Keratinocyte (primary cell): ENCODE measurements at regions not wholly inside any gene's neighbourhood (a gene's known extent, or its start where the extent isn't known, plus 50 kb on each side); places are given as distances from the start of the nearest gene placed in this dataset.

ENCODE experiments used
- EZH2 ChIP-seq: IDR thresholded peaks from one replicate; pipeline ENCODE4 v1.6.1; 2012; ENCODE audit warnings: inconsistent platforms, mild to moderate bottlenecking, low read length, moderate library complexity
- TF ChIP-seq, protein P1 (sequence below), 3 experiments: IDR thresholded peaks in 1 of 3; conservative IDR thresholded peaks in 1 of 3; optimal IDR thresholded peaks in 1 of 3; 2 replicates in 2 of 3; 3 replicates in 1 of 3; pipeline versions ENCODE3 to v1.5.1; 2011; ENCODE audit warnings: low read length in 3 of 3, mild to moderate bottlenecking in 3 of 3, moderate library complexity in 2 of 3, control low read depth in 1 of 3, inconsistent platforms in 1 of 3; ENCODE audit not compliant: insufficient read depth in 2 of 3; ENCODE audit errors: extremely low read depth in 1 of 3

GRCh38 chr16:11424118-11424460 is 78.8 kb downstream of the RMI2 start:
- TF ChIP-seq, protein P1, sequence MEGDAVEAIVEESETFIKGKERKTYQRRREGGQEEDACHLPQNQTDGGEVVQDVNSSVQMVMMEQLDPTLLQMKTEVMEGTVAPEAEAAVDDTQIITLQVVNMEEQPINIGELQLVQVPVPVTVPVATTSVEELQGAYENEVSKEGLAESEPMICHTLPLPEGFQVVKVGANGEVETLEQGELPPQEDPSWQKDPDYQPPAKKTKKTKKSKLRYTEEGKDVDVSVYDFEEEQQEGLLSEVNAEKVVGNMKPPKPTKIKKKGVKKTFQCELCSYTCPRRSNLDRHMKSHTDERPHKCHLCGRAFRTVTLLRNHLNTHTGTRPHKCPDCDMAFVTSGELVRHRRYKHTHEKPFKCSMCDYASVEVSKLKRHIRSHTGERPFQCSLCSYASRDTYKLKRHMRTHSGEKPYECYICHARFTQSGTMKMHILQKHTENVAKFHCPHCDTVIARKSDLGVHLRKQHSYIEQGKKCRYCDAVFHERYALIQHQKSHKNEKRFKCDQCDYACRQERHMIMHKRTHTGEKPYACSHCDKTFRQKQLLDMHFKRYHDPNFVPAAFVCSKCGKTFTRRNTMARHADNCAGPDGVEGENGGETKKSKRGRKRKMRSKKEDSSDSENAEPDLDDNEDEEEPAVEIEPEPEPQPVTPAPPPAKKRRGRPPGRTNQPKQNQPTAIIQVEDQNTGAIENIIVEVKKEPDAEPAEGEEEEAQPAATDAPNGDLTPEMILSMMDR (optimal IDR thresholded peaks at IDR 0.05 in 1 of 3, IDR thresholded peaks at IDR 0.05 in 1 of 3, conservative IDR thresholded peaks at IDR 0.05 in 1 of 3; ENCODE audit: extremely low read depth in 1 of 3, insufficient read depth in 2 of 3, low read length in 3 of 3), result no peak
- TF ChIP-seq EZH2, result no peak
